Trophoblast cell (in vitro differentiated cells and primary cell): ENCODE measurements at regions not wholly inside any gene's neighbourhood (a gene's known extent, or its start where the extent isn't known, plus 50 kb on each side); places are given as distances from the start of the nearest gene placed in this dataset.
A peak's percentile ranks its signal among the peaks of the same experiment; 100 is the strongest.

Experiments used
- DNase-seq, 2 donors: peaks; one replicate each; pipeline ENCODE4 v3.0.0-alpha.2; 2016
- H2AFZ ChIP-seq: 2 replicates; pipeline ENCODE4 v1.6.1; 2013; ENCODE audit warnings: low read length, moderate library complexity, mild to moderate bottlenecking; ENCODE audit not compliant: insufficient read depth, poor library complexity
- H2AK5ac ChIP-seq: 2 replicates; pipeline ENCODE4 v1.6.1; 2013; ENCODE audit warnings: mild to moderate bottlenecking, low read length
- H2BK120ac ChIP-seq: 2 replicates; pipeline ENCODE4 v1.6.1; 2013; ENCODE audit warnings: low read length, mild to moderate bottlenecking, moderate library complexity; ENCODE audit not compliant: insufficient read depth, poor library complexity
- H2BK12ac ChIP-seq: 2 replicates; pipeline ENCODE4 v1.6.1; 2013; ENCODE audit warnings: mild to moderate bottlenecking, low read length, moderate library complexity
- H2BK5ac ChIP-seq: 2 replicates; pipeline ENCODE4 v1.6.1; 2013; ENCODE audit warnings: low read length, low read depth, moderate library complexity, mild to moderate bottlenecking; ENCODE audit not compliant: poor library complexity
- H3K14ac ChIP-seq: 2 replicates; pipeline ENCODE4 v1.6.1; 2013; ENCODE audit warnings: mild to moderate bottlenecking, low read length
- H3K18ac ChIP-seq: 2 replicates; pipeline ENCODE4 v1.6.1; 2013; ENCODE audit warnings: mild to moderate bottlenecking, low read length
- H3K23ac ChIP-seq: 2 replicates; pipeline ENCODE4 v1.6.1; 2013; ENCODE audit warnings: low read length
- H3K27ac ChIP-seq: 2 replicates; pipeline ENCODE4 v1.5.1; 2013; ENCODE audit warnings: low read depth, mild to moderate bottlenecking, inconsistent platforms, low read length, moderate library complexity
- H3K27me3 ChIP-seq: 2 replicates; pipeline ENCODE4 v1.6.1; 2013; ENCODE audit warnings: inconsistent platforms, mild to moderate bottlenecking, low read length, moderate library complexity; ENCODE audit not compliant: insufficient read depth
- H3K36me3 ChIP-seq, 2 experiments: 1 replicate in 1 of 2; 2 replicates in 1 of 2; pipeline ENCODE4 v1.6.1; 2013; ENCODE audit warnings: low read length in 2 of 2, mild to moderate bottlenecking in 2 of 2, moderate library complexity in 1 of 2; ENCODE audit not compliant: insufficient read depth in 2 of 2, control insufficient read depth in 1 of 2
- H3K4ac ChIP-seq: 2 replicates; pipeline ENCODE4 v1.6.1; 2013; ENCODE audit warnings: low read depth, mild to moderate bottlenecking, low read length, moderate library complexity
- H3K4me1 ChIP-seq, 2 experiments: 1 replicate in 1 of 2; 2 replicates in 1 of 2; pipeline ENCODE4 v1.6.1; 2013; ENCODE audit warnings: low read length in 2 of 2, mild to moderate bottlenecking in 2 of 2, moderate library complexity in 1 of 2; ENCODE audit not compliant: insufficient read depth in 2 of 2, control insufficient read depth in 1 of 2
- H3K4me2 ChIP-seq: 2 replicates; pipeline ENCODE4 v1.6.1; 2013; ENCODE audit warnings: inconsistent platforms, mild to moderate bottlenecking, low read length, moderate library complexity
- H3K4me3 ChIP-seq: 2 replicates; pipeline ENCODE4 v1.5.1; 2013; ENCODE audit warnings: mild to moderate bottlenecking, low read depth, low read length, inconsistent platforms
- H3K79me1 ChIP-seq: one replicate; pipeline ENCODE4 v1.6.1; 2013; ENCODE audit warnings: low read length
- H3K79me2 ChIP-seq: 2 replicates; pipeline ENCODE4 v1.6.1; 2013; ENCODE audit warnings: low read length, mild to moderate bottlenecking; ENCODE audit not compliant: control insufficient read depth, insufficient read depth, poor library complexity
- H3K9ac ChIP-seq: 2 replicates; pipeline ENCODE4 v1.6.1; 2013; ENCODE audit warnings: mild to moderate bottlenecking, low read length
- H3K9me3 ChIP-seq: 2 replicates; pipeline ENCODE4 v1.6.1; 2013; ENCODE audit warnings: low read depth, mild to moderate bottlenecking, control low read depth, inconsistent platforms, low read length; ENCODE audit not compliant: insufficient read depth
- H4K12ac ChIP-seq: 2 replicates; pipeline ENCODE4 v1.6.1; 2013; ENCODE audit warnings: low read depth, mild to moderate bottlenecking, low read length, moderate library complexity
- H4K8ac ChIP-seq: 2 replicates; pipeline ENCODE4 v1.6.1; 2013; ENCODE audit warnings: low read depth, mild to moderate bottlenecking, low read length, moderate library complexity
- H4K91ac ChIP-seq: one replicate; pipeline ENCODE4 v1.6.1; 2013; ENCODE audit warnings: low read depth, mild to moderate bottlenecking, low read length, moderate library complexity
- WGBS: extraction: QIAGEN DNeasy Blood & Tissue Kit; methylation state at CpG from one replicate; pipeline ENCODE4 v1.1.7; 2013; ENCODE audit warnings: missing lambda C conversion rate; ENCODE audit not compliant: insufficient read length, insufficient coverage; ENCODE audit errors: extremely low coverage; 5-methylcytosine and 5-hydroxymethylcytosine counted together

- H2BK5ac ChIP-seq: no peak overlapping the region
- H3K14ac ChIP-seq: no peak overlapping the region
- H4K91ac ChIP-seq: no peak overlapping the region
- no peak overlapping the region for H2AK5ac ChIP-seq
- no peak overlapping the region for H3K27ac ChIP-seq
- no peak overlapping the region for H4K8ac ChIP-seq
- H4K12ac ChIP-seq: no peak overlapping the region
- H3K9ac ChIP-seq: no peak overlapping the region
- no peak for DNase-seq
- no peaks in the 10 kb centered on the region for H3K4me1 ChIP-seq
- no CpG with 5 or more reads among the region's 5 CpGs for WGBS
- H2BK12ac ChIP-seq: no peak overlapping the region
- H3K4me3 ChIP-seq: no peak overlapping the region
- H3K18ac ChIP-seq: no peak overlapping the region
- no peaks in the 10 kb centered on the region for H3K27me3 ChIP-seq
- H3K36me3 ChIP-seq: no peaks in the 10 kb centered on the region
- no peaks in the 10 kb centered on the region for H3K79me1 ChIP-seq
- no peak overlapping the region for H3K23ac ChIP-seq
- no peak overlapping the region for H3K4me2 ChIP-seq
- H3K9me3 ChIP-seq: peaks cover 3% of the 10 kb centered on the region
- H3K4ac ChIP-seq: no peak overlapping the region
- no peak overlapping the region for H2AFZ ChIP-seq
- no peaks in the 10 kb centered on the region for H3K79me2 ChIP-seq
- H2BK120ac ChIP-seq: no peak overlapping the region
These were observed 672.3 kb upstream of the C16orf82 start for GRCh38 chr16:26394409-26394808.

GRCh38 chr16:26395700-26396099 is 671.0 kb upstream of the C16orf82 start:
- H2AK5ac ChIP-seq: no peak overlapping the region
- no peak overlapping the region for H3K18ac ChIP-seq
- no peaks in the 10 kb centered on the region for H3K79me1 ChIP-seq
- no peak overlapping the region for H3K4ac ChIP-seq
- no peak overlapping the region for H4K8ac ChIP-seq
- H3K27ac ChIP-seq: no peak overlapping the region
- no peak for DNase-seq
- no peak overlapping the region for H2AFZ ChIP-seq
- H2BK5ac ChIP-seq: no peak overlapping the region
- H3K27me3 ChIP-seq: no peaks in the 10 kb centered on the region
- H3K4me1 ChIP-seq: no peaks in the 10 kb centered on the region
- H3K9me3 ChIP-seq: peaks cover 3% of the 10 kb centered on the region
- H2BK12ac ChIP-seq: no peak overlapping the region
- H3K4me2 ChIP-seq: no peak overlapping the region
- H4K91ac ChIP-seq: no peak overlapping the region
- no peak overlapping the region for H2BK120ac ChIP-seq
- H3K79me2 ChIP-seq: no peaks in the 10 kb centered on the region
- no peak overlapping the region for H3K9ac ChIP-seq
- WGBS: no CpG with 5 or more reads among the region's 13 CpGs
- no peaks in the 10 kb centered on the region for H3K36me3 ChIP-seq
- H3K4me3 ChIP-seq: peak overlapping the region; percentile 50
- H3K14ac ChIP-seq: no peak overlapping the region
- no peak overlapping the region for H4K12ac ChIP-seq
- no peak overlapping the region for H3K23ac ChIP-seq

DNA sequence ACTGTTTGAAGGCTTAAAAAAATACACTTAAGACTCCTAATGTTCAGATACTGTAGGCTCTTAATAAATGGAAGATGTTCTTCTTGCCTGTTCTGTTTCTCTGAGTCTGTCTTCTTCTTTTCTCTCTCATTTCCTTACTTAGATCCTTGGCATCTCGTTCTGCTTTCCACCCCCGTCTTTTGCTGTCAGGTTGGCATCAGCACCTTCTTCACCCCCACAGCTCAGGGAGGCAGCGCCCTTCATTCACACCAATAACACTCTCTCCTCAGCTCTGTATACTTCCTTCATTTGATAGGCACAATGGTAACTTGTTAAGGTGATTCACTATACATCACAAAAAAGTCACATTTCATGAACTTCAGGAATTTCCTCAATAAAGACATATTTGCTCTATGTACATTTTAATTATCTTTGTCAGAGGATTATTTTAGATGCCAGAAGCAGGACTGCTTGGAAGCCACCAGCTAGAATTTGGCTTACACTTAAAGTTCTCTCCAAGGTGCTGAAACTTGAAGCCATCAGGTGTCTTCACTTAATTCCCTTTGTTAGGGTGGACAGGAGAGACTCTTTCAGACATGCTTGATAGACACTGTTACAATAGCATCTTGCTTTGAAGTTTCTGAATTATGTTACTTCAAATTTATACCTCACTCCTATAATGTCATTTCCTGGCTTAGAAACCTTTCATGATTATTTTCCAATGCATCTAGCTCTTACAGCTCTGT is 670.1 kb upstream of the C16orf82 start:
- no peak overlapping the region for H3K4ac ChIP-seq
- H3K23ac ChIP-seq: no peak overlapping the region
- no peak overlapping the region for H2BK5ac ChIP-seq
- no peak overlapping the region for H4K91ac ChIP-seq
- no peak overlapping the region for H2BK120ac ChIP-seq
- no peaks in the 10 kb centered on the region for H3K36me3 ChIP-seq
- no peak for DNase-seq
- H4K12ac ChIP-seq: no peak overlapping the region
- WGBS: no CpG with 5 or more reads among the region's 3 CpGs
- no peak overlapping the region for H3K4me2 ChIP-seq
- no peak overlapping the region for H3K9ac ChIP-seq
- no peak overlapping the region for H3K4me3 ChIP-seq
- H2AFZ ChIP-seq: no peak overlapping the region
- H3K79me2 ChIP-seq: no peaks in the 10 kb centered on the region
- H4K8ac ChIP-seq: no peak overlapping the region
- no peak overlapping the region for H2AK5ac ChIP-seq
- no peaks in the 10 kb centered on the region for H3K79me1 ChIP-seq
- no peaks in the 10 kb centered on the region for H3K4me1 ChIP-seq
- H3K14ac ChIP-seq: no peak overlapping the region
- H3K9me3 ChIP-seq: peaks cover 3% of the 10 kb centered on the region
- H3K27ac ChIP-seq: no peak overlapping the region
- no peak overlapping the region for H2BK12ac ChIP-seq
- no peaks in the 10 kb centered on the region for H3K27me3 ChIP-seq
- no peak overlapping the region for H3K18ac ChIP-seq

- no peaks in the 10 kb centered on the region for H3K9me3 ChIP-seq
- H3K14ac ChIP-seq: no peak overlapping the region
- H2AFZ ChIP-seq: no peak overlapping the region
- no peak overlapping the region for H3K23ac ChIP-seq
- no peaks in the 10 kb centered on the region for H3K27me3 ChIP-seq
- no peaks in the 10 kb centered on the region for H3K79me1 ChIP-seq
- H2BK120ac ChIP-seq: no peak overlapping the region
- WGBS: no CpG with 5 or more reads among the region's 3 CpGs
- H3K4me1 ChIP-seq: no peaks in the 10 kb centered on the region
- no peak overlapping the region for H2BK5ac ChIP-seq
- no peak overlapping the region for H3K9ac ChIP-seq
- H3K27ac ChIP-seq: no peak overlapping the region
- H4K91ac ChIP-seq: no peak overlapping the region
- H3K18ac ChIP-seq: no peak overlapping the region
- H4K12ac ChIP-seq: no peak overlapping the region
- H2BK12ac ChIP-seq: no peak overlapping the region
- H3K4me3 ChIP-seq: no peak overlapping the region
- H3K36me3 ChIP-seq: no peaks in the 10 kb centered on the region
- H3K79me2 ChIP-seq: no peaks in the 10 kb centered on the region
- DNase-seq: no peak
- H3K4ac ChIP-seq: no peak overlapping the region
- H2AK5ac ChIP-seq: no peak overlapping the region
- no peak overlapping the region for H4K8ac ChIP-seq
- H3K4me2 ChIP-seq: no peak overlapping the region
These were observed 652.9 kb upstream of the C16orf82 start for GRCh38 chr16:26413780-26414179.
